SK-N-SH (cell line): ENCODE measurements at regions not wholly inside any gene's neighbourhood (a gene's known extent, or its start where the extent isn't known, plus 50 kb on each side); places are given as distances from the start of the nearest gene placed in this dataset.

Experiments used
- CTCF ChIA-PET: fragments of 300-600, 350-600 bp; formaldehyde crosslinking; extraction: SDS; loops from one replicate; lab custom pipeline; 2021; lab: Yijun Ruan, JAX
- POLR2A ChIA-PET: fragments of 350-600 bp; sonication (Branson Sonifier 250); formaldehyde crosslinking; extraction: SDS; loops from one replicate; lab custom pipeline; 2020; ENCODE audit warnings: antibody characterized with exemption, inconsistent platforms; lab: Yijun Ruan, JAX
- DNase-seq: peaks from one replicate; pipeline ENCODE4 v3.0.0; 2012
- H2AFZ ChIP-seq: fragments of 200-600 bp; sonication (generic); 2 replicates; pipeline ENCODE4 v1.8.1; 2016; ENCODE audit warnings: antibody characterized with exemption, mild to moderate bottlenecking, low read depth
- H3F3A ChIP-seq: fragments of 200-600 bp; sonication (generic); replicated peaks from 2 replicates; pipeline ENCODE3; 2016; ENCODE audit warnings: antibody characterized with exemption, mild to moderate bottlenecking; ENCODE audit not compliant: insufficient read depth
- H3K27ac ChIP-seq, 2 experiments: fragments of 200-500 bp in 1 of 2; fragments of 200-600 bp in 1 of 2; sonication (Bioruptor generic) in 1 of 2; sonication (generic), shearing (Covaris generic) in 1 of 2; 2 replicates each; pipeline versions ENCODE4 v1.5.1 to v1.6.1; 2014 to 2016; ENCODE audit warnings: low read depth in 2 of 2, inconsistent platforms in 1 of 2, low read length in 1 of 2, mild to moderate bottlenecking in 1 of 2, mixed read lengths in 1 of 2
- H3K27me3 ChIP-seq: fragments of 200-600 bp; sonication (generic), shearing (Covaris generic); 2 replicates; pipeline ENCODE4 v1.6.1; 2016; ENCODE audit warnings: mixed run types; ENCODE audit not compliant: insufficient read depth
- H3K36me3 ChIP-seq, 2 experiments: fragments of 200-500 bp in 1 of 2; fragments of 200-600 bp in 1 of 2; sonication (Bioruptor generic) in 1 of 2; sonication (generic) in 1 of 2; replicated peaks in 1 of 2; 2 replicates each; pipeline versions ENCODE3 to v1.5.1; 2014 to 2016; ENCODE audit warnings: low read length in 1 of 2, mild to moderate bottlenecking in 1 of 2; ENCODE audit not compliant: insufficient read depth in 2 of 2, control insufficient read depth in 1 of 2
- H3K4me1 ChIP-seq, 2 experiments: fragments of 200-500 bp in 1 of 2; fragments of 200-600 bp in 1 of 2; sonication (Bioruptor generic) in 1 of 2; sonication (generic), shearing (Covaris generic) in 1 of 2; 2 replicates each; pipeline versions ENCODE4 v1.5.1 to v1.6.1; 2014 to 2016; ENCODE audit warnings: low read depth in 1 of 2, low read length in 1 of 2, mixed run types in 1 of 2; ENCODE audit not compliant: insufficient read depth in 2 of 2, control insufficient read depth in 1 of 2
- H3K4me2 ChIP-seq: fragments of 200-600 bp; sonication (generic), shearing (Covaris generic); 2 replicates; pipeline ENCODE4 v1.6.1; 2017; ENCODE audit warnings: mixed run types
- H3K4me3 ChIP-seq, 2 experiments: fragments of 200-500 bp in 1 of 2; fragments of 200-600 bp in 1 of 2; sonication (Bioruptor generic) in 1 of 2; sonication (generic), shearing (Covaris generic) in 1 of 2; 2 replicates each; pipeline versions ENCODE4 v1.5.1 to v1.8.1; 2014 to 2016; ENCODE audit warnings: low read depth in 2 of 2, inconsistent platforms in 1 of 2, low read length in 1 of 2, mild to moderate bottlenecking in 1 of 2, mixed read lengths in 1 of 2, moderate library complexity in 1 of 2
- H3K79me2 ChIP-seq: fragments of 200-600 bp; sonication (generic); 2 replicates; pipeline ENCODE4 v1.8.1; 2017; ENCODE audit warnings: mild to moderate bottlenecking; ENCODE audit not compliant: insufficient read depth
- H3K9ac ChIP-seq: fragments of 200-600 bp; sonication (generic); 2 replicates; pipeline ENCODE4 v1.6.1; 2017; ENCODE audit warnings: mixed run types
- H3K9me2 ChIP-seq: fragments of 200-600 bp; sonication (generic); 2 replicates; pipeline ENCODE4 v1.6.1; 2017; ENCODE audit warnings: mixed run types
- H3K9me3 ChIP-seq: fragments of 200-600 bp; sonication (generic); 2 replicates; pipeline ENCODE4 v1.6.1; 2017; ENCODE audit warnings: mixed run types, mild to moderate bottlenecking, moderate library complexity
- H4K20me1 ChIP-seq: fragments of 200-600 bp; sonication (generic); 2 replicates; pipeline ENCODE4 v1.6.1; 2017; ENCODE audit warnings: mild to moderate bottlenecking, mixed run types; ENCODE audit not compliant: insufficient read depth
- CHD2 ChIP-seq: fragments of 150-350 bp; IDR thresholded peaks from 2 replicates; pipeline ENCODE4 v1.6.1; 2018; ENCODE audit warnings: low read length; ENCODE audit not compliant: partially characterized antibody
- EZH2phosphoT487 ChIP-seq: fragments of 200-600 bp; sonication (generic); IDR thresholded peaks from 2 replicates; pipeline ENCODE4 v1.6.1; 2017; ENCODE audit warnings: low read depth, mixed run types, mild to moderate bottlenecking, antibody characterized with exemption, moderate library complexity, borderline replicate concordance
- FOSL2 ChIP-seq: IDR thresholded peaks from 2 replicates; pipeline ENCODE4 v1.4.0; 2012; ENCODE audit warnings: low read depth, mild to moderate bottlenecking, moderate library complexity, borderline replicate concordance
- FOXM1 ChIP-seq: IDR thresholded peaks from 2 replicates; pipeline ENCODE4 v1.4.0; 2012; ENCODE audit warnings: low read depth, mild to moderate bottlenecking
- GATA2 ChIP-seq: sonication (generic); formaldehyde crosslinking; IDR thresholded peaks from 2 replicates; pipeline ENCODE4 v1.5.0; 2020; ENCODE audit warnings: mild to moderate bottlenecking, missing genetic modification reagents
- JUND ChIP-seq: IDR thresholded peaks from 2 replicates; pipeline ENCODE4 v1.4.0; 2012
- NRF1 ChIP-seq: IDR thresholded peaks from 2 replicates; pipeline ENCODE4 v1.6.1; 2012; ENCODE audit warnings: low read depth, mild to moderate bottlenecking, low read length
- RFX5 ChIP-seq: IDR thresholded peaks from 2 replicates; pipeline ENCODE4 v1.6.1; 2012; ENCODE audit warnings: mild to moderate bottlenecking, improper control_type of control experiment, low read length
- SMC3 ChIP-seq: IDR thresholded peaks from 2 replicates; pipeline ENCODE4 v1.6.1; 2012; ENCODE audit warnings: low read depth, low read length, improper control_type of control experiment
- TAF1 ChIP-seq: IDR thresholded peaks from 2 replicates; pipeline ENCODE4 v1.6.1; 2012; ENCODE audit warnings: low read depth, mild to moderate bottlenecking, low read length, moderate library complexity, borderline replicate concordance
- USF1 ChIP-seq: IDR thresholded peaks from 2 replicates; pipeline ENCODE4 v1.4.0; 2012; ENCODE audit warnings: low read depth, borderline replicate concordance
- ZBTB33 ChIP-seq: IDR thresholded peaks from 2 replicates; pipeline ENCODE4 v1.4.0; 2012; ENCODE audit warnings: low read depth, borderline replicate concordance
- WGBS: methylation state at CpG from one replicate; pipeline ENCODE4 v1.1.6; 2017; ENCODE audit warnings: low lambda C conversion rate; 5-methylcytosine and 5-hydroxymethylcytosine counted together
- TF ChIP-seq, protein P1 (sequence below): fragments of 150-350 bp; IDR thresholded peaks from 2 replicates; pipeline ENCODE4 v1.6.1; 2017; ENCODE audit warnings: antibody characterized with exemption, low read length, low read depth, borderline replicate concordance
- TF ChIP-seq, protein P2 (sequence below): fragments of 200-600 bp; sonication (generic); IDR thresholded peaks from 2 replicates; pipeline ENCODE4 v1.6.1; 2017; ENCODE audit warnings: antibody characterized with exemption, mild to moderate bottlenecking, moderate library complexity

GRCh38 chr5:116730185-116730584 lies 155.6 kb upstream of the SEMA6A start:
- CTCF ChIA-PET, result no interaction called here

More at GRCh38 chr5:116730185-116730584, 155.6 kb upstream of the SEMA6A start:
- POLR2A ChIA-PET, result no interaction called here
- Histone ChIP-seq H3K4me1 (no peaks in the 10 kb centered on the region), H3K27ac (no peak overlapping the region), H3K27me3 (no peaks in the 10 kb centered on the region), H3K79me2 (no peaks in the 10 kb centered on the region), H3K4me3 (no peak overlapping the region), H3K9me3 (no peaks in the 10 kb centered on the region), H3K9me2 (no peaks in the 10 kb centered on the region), H3K36me3 (no peaks in the 10 kb centered on the region), H2AFZ (no peak overlapping the region), H3K9ac (no peak overlapping the region), H3K4me2 (no peak overlapping the region), H3F3A (no peaks in the 10 kb centered on the region), H4K20me1 (no peaks in the 10 kb centered on the region)
- 22% methylated on average over 1 of the region's 1 CpG for WGBS
- TF ChIP-seq SMC3, result no peak
- no peak for TF ChIP-seq FOXM1
- TF ChIP-seq NRF1, result no peak
- no peak for TF ChIP-seq EZH2phosphoT487
- TF ChIP-seq CHD2, result no peak
- no peak for TF ChIP-seq JUND
- no peak for TF ChIP-seq RFX5
- no peak for TF ChIP-seq ZBTB33
- TF ChIP-seq, protein P1, sequence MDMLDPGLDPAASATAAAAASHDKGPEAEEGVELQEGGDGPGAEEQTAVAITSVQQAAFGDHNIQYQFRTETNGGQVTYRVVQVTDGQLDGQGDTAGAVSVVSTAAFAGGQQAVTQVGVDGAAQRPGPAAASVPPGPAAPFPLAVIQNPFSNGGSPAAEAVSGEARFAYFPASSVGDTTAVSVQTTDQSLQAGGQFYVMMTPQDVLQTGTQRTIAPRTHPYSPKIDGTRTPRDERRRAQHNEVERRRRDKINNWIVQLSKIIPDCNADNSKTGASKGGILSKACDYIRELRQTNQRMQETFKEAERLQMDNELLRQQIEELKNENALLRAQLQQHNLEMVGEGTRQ, result no peak
- no peak for TF ChIP-seq USF1
- no peak for TF ChIP-seq FOSL2
- TF ChIP-seq TAF1, result no peak
- TF ChIP-seq, protein P2, sequence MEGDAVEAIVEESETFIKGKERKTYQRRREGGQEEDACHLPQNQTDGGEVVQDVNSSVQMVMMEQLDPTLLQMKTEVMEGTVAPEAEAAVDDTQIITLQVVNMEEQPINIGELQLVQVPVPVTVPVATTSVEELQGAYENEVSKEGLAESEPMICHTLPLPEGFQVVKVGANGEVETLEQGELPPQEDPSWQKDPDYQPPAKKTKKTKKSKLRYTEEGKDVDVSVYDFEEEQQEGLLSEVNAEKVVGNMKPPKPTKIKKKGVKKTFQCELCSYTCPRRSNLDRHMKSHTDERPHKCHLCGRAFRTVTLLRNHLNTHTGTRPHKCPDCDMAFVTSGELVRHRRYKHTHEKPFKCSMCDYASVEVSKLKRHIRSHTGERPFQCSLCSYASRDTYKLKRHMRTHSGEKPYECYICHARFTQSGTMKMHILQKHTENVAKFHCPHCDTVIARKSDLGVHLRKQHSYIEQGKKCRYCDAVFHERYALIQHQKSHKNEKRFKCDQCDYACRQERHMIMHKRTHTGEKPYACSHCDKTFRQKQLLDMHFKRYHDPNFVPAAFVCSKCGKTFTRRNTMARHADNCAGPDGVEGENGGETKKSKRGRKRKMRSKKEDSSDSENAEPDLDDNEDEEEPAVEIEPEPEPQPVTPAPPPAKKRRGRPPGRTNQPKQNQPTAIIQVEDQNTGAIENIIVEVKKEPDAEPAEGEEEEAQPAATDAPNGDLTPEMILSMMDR, result no peak
- TF ChIP-seq GATA2 (CRISPR knock-in tag), result no peak
- no peak for DNase-seq
